ENCODE measurements at regions not wholly inside any gene's neighbourhood (a gene's known extent, or its start where the extent isn't known, plus 50 kb on each side); places are given as distances from the start of the nearest gene placed in this dataset.
"Not testable (repeated sequence)": the region's sequence is repeated elsewhere in the genome, so short reads cannot be mapped to it uniquely, and the experiment has no call there.

- Histone ChIP-seq H3K36me3 (no peaks in the 10 kb centered on the region), H3K27me3 (no peaks in the 10 kb centered on the region), H3K27ac (no peak overlapping the region), H3K9me3 (no peaks in the 10 kb centered on the region), H3K4me3 (no peak overlapping the region), H3K4me1 (no peaks in the 10 kb centered on the region)
- intact Hi-C loops (cut with DNase I), result no loop called here
- TF ChIP-seq, protein P1, sequence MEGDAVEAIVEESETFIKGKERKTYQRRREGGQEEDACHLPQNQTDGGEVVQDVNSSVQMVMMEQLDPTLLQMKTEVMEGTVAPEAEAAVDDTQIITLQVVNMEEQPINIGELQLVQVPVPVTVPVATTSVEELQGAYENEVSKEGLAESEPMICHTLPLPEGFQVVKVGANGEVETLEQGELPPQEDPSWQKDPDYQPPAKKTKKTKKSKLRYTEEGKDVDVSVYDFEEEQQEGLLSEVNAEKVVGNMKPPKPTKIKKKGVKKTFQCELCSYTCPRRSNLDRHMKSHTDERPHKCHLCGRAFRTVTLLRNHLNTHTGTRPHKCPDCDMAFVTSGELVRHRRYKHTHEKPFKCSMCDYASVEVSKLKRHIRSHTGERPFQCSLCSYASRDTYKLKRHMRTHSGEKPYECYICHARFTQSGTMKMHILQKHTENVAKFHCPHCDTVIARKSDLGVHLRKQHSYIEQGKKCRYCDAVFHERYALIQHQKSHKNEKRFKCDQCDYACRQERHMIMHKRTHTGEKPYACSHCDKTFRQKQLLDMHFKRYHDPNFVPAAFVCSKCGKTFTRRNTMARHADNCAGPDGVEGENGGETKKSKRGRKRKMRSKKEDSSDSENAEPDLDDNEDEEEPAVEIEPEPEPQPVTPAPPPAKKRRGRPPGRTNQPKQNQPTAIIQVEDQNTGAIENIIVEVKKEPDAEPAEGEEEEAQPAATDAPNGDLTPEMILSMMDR (IDR thresholded peaks at IDR 0.05), result peak in 1 of 3 experiments; percentile 22
- peak in 1 of 2 donors; percentile 65 for DNase-seq (ENCODE audit: low spot score in 2 of 2)
These were observed 759.4 kb downstream of the ADCYAP1 start for GRCh38 chr18:1663879-1664705.

DNA sequence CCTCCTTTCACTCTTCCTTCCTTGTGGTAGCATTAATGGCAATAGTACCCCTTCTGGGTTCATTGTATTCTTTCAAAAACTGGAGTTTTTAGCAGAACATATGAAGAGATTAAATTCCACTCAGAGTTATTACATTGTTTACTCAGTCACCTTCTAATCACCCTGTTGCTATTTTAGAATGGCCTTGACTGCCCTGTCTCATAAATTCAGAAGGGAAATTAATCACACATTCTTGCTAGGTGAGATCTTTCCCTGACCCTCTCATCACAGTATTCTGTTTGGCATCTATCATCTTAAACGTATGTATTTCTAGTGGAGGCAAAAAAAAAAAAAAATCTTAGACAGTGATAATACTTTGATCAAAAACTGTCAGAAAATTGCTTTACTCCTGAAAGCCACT lies 760.4 kb downstream of the ADCYAP1 start:
- DNase-seq (ENCODE audit: low spot score in 2 of 2), result no peak
- TF ChIP-seq, protein P1 (IDR thresholded peaks at IDR 0.05), result no peak
- intact Hi-C loops (cut with DNase I), result no loop called here

DNA sequence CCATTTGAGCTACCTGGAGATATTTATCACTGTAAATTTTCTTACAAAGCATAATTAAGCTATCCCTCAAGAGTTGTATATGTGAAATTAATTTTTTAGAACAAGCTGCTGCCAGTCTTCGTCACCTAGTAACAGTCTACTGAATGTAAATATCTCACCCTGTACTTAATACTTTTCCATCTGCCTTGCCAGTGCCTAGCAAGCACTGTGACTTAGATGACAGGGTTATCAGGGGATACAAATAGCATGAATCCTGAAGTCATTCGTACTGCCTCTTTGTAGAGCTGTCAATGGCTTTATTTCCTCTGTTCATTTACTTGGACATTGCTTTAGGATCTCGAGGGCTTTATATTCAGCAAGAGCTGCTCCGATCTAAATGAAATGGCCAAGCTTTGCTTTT lies 763.6 kb downstream of the ADCYAP1 start:
- TF ChIP-seq, protein P1 (IDR thresholded peaks at IDR 0.05), result no peak
- Histone ChIP-seq H3K36me3 (no peaks in the 10 kb centered on the region), H3K27me3 (no peaks in the 10 kb centered on the region), H3K4me3 (no peak overlapping the region), H3K4me1 (no peaks in the 10 kb centered on the region), H3K27ac (no peak overlapping the region), H3K9me3 (no peaks in the 10 kb centered on the region)
- DNase-seq (ENCODE audit: low spot score in 2 of 2), result no peak
- intact Hi-C loops (cut with DNase I), result no loop called here

More for the DNA sequence above, 760.4 kb downstream of the ADCYAP1 start:
- Histone ChIP-seq H3K9me3 (no peaks in the 10 kb centered on the region), H3K4me1 (no peaks in the 10 kb centered on the region), H3K4me3 (no peak overlapping the region), H3K27ac (no peak overlapping the region), H3K36me3 (no peaks in the 10 kb centered on the region), H3K27me3 (no peaks in the 10 kb centered on the region)

DNA sequence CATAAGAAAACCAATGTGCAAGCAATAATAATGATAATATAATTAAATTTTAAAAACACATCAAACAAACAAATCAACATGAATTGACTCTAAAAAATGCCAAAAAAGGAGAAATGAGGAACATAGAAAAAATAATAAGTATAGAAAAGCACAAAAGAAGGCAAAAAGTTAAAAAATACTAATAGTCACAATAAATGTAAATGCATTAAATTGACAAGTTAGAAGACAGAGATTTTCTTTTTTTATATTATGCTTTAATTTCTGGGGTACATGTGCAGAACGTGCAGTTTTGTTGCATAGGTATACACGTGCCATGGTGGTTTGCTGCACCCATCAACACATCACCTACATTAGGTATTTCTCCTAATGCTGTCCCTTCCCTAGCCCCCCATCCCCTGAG lies 767.0 kb downstream of the ADCYAP1 start:
- intact Hi-C loops (cut with DNase I); H3K4me1 ChIP-seq; H3K27ac ChIP-seq; H3K27me3 ChIP-seq; DNase-seq (ENCODE audit: low spot score in 2 of 2); H3K36me3 ChIP-seq; H3K9me3 ChIP-seq; H3K4me3 ChIP-seq: not testable (repeated sequence)

DNA sequence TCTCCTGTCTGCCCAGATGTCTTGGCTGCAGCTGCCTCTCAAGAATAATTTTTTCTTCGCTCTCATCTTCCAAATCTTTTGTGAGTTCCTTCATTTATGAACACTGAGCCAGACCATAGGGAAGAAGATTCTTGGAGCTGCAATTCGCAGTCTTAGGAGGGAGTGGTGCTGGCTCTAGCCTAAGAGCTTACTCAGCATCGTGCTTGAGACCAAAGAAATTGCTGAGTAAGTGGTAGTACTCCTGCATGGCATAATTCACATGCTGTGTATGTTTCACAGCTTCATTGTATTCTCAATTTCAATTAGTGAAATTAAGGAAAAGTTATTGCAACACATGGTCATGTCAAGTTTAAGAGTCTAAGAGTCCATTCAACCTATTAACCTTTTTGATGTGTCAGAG lies 771.7 kb downstream of the ADCYAP1 start:
- no peak for DNase-seq (ENCODE audit: low spot score in 2 of 2)
- intact Hi-C loops (cut with DNase I), result no loop called here

GRCh38 chr18:1680108-1680507 lies 775.4 kb downstream of the ADCYAP1 start:
- H3K36me3 ChIP-seq, result no peaks in the 10 kb centered on the region
- H3K4me3 ChIP-seq, result no peak overlapping the region
- H3K27me3 ChIP-seq, result no peaks in the 10 kb centered on the region
- TF ChIP-seq, protein P1 (IDR thresholded peaks at IDR 0.05), result no peak
- no peaks in the 10 kb centered on the region for H3K4me1 ChIP-seq
- no peak overlapping the region for H3K27ac ChIP-seq
- no peaks in the 10 kb centered on the region for H3K9me3 ChIP-seq
- no peak for DNase-seq (ENCODE audit: low spot score in 2 of 2)
- intact Hi-C loops (cut with DNase I), result no loop called here

More for the DNA sequence above, 771.7 kb downstream of the ADCYAP1 start:
- TF ChIP-seq, protein P1 (IDR thresholded peaks at IDR 0.05), result no peak
- Histone ChIP-seq H3K36me3 (no peaks in the 10 kb centered on the region), H3K27me3 (no peaks in the 10 kb centered on the region), H3K4me3 (no peak overlapping the region), H3K9me3 (no peaks in the 10 kb centered on the region), H3K4me1 (no peaks in the 10 kb centered on the region), H3K27ac (no peak overlapping the region)

Measured in ascending aorta (tissue), 2 donors.